SU-DHL-6 (cell line): ENCODE measurements at regions not wholly inside any gene's neighbourhood (a gene's known extent, or its start where the extent isn't known, plus 50 kb on each side); places are given as distances from the start of the nearest gene placed in this dataset.

Source experiments
- H2AFZ ChIP-seq: fragments of 200-600 bp; sonication (generic); 2 replicates; pipeline ENCODE4 v1.6.1; 2014; ENCODE audit warnings: low read depth, mild to moderate bottlenecking, moderate library complexity, mixed read lengths, antibody characterized with exemption, low read length; ENCODE audit not compliant: severe bottlenecking
- H3F3A ChIP-seq: fragments of 200-600 bp; shearing (Covaris generic); 2 replicates; pipeline ENCODE4 v1.6.0; 2016; ENCODE audit warnings: antibody characterized with exemption, mild to moderate bottlenecking; ENCODE audit not compliant: insufficient read depth
- H3K27ac ChIP-seq: fragments of 200-600 bp; sonication (generic); 2 replicates; pipeline ENCODE4 v1.5.1; 2016; ENCODE audit warnings: low read depth, mild to moderate bottlenecking, low read length, moderate library complexity, mixed read lengths
- H3K27me3 ChIP-seq: fragments of 200-600 bp; sonication (generic), shearing (Covaris generic); 2 replicates; pipeline ENCODE4 v1.6.0; 2014; ENCODE audit warnings: mild to moderate bottlenecking, low read length
- H3K36me3 ChIP-seq: fragments of 200-600 bp; sonication (generic); 2 replicates; pipeline ENCODE4 v1.6.1; 2014; ENCODE audit warnings: mild to moderate bottlenecking, low read length, mixed read lengths
- H3K4me2 ChIP-seq: fragments of 300-600, 200-600 bp; shearing (Covaris generic), sonication (generic); 2 replicates; pipeline ENCODE4 v1.6.0; 2014; ENCODE audit warnings: low read length, low read depth, mild to moderate bottlenecking; ENCODE audit not compliant: poor library complexity, severe bottlenecking
- H3K4me3 ChIP-seq: fragments of 200-600 bp; sonication (generic); 2 replicates; pipeline ENCODE4 v1.5.1; 2014; ENCODE audit warnings: antibody characterized with exemption, low read length, mild to moderate bottlenecking, mixed read lengths; ENCODE audit not compliant: insufficient read depth, poor library complexity, severe bottlenecking
- H3K79me2 ChIP-seq: fragments of 200-600 bp; sonication (generic); 2 replicates; pipeline ENCODE4 v1.6.1; 2014; ENCODE audit warnings: mild to moderate bottlenecking, low read length, moderate library complexity; ENCODE audit not compliant: insufficient read depth
- H3K9ac ChIP-seq: fragments of 200-600 bp; sonication (generic); 2 replicates; pipeline ENCODE4 v1.7.0; 2014; ENCODE audit warnings: mild to moderate bottlenecking, low read length
- H3K9me2 ChIP-seq: fragments of 200-600 bp; sonication (generic); replicated peaks from 2 replicates; pipeline ENCODE4 v1.6.1; 2014; ENCODE audit warnings: low read length; ENCODE audit not compliant: insufficient read depth
- H3K9me3 ChIP-seq: fragments of 200-600 bp; sonication (generic); 2 replicates; pipeline ENCODE4 v1.6.1; 2014; ENCODE audit warnings: low read length, mixed read lengths; ENCODE audit not compliant: insufficient read depth
- H4K20me1 ChIP-seq: fragments of 200-600 bp; sonication (generic); 2 replicates; pipeline ENCODE4 v1.6.1; 2014; ENCODE audit warnings: low read depth, mild to moderate bottlenecking, antibody characterized with exemption, low read length, moderate library complexity, mixed read lengths
- EZH2phosphoT487 ChIP-seq: fragments of 200-600 bp; sonication (generic), shearing (Covaris generic); conservative IDR thresholded peaks from 2 replicates; pipeline ENCODE4 v1.6.1; 2018; ENCODE audit warnings: mild to moderate bottlenecking, antibody characterized with exemption, low read length, moderate library complexity, mixed read lengths
- TF ChIP-seq, protein P1 (sequence below): fragments of 200-600 bp; sonication (generic); IDR thresholded peaks from one replicate; pipeline ENCODE4 v1.5.1; 2017; ENCODE audit warnings: antibody characterized with exemption, mild to moderate bottlenecking, low read length, moderate library complexity; ENCODE audit not compliant: insufficient read depth, poor library complexity, severe bottlenecking

DNA sequence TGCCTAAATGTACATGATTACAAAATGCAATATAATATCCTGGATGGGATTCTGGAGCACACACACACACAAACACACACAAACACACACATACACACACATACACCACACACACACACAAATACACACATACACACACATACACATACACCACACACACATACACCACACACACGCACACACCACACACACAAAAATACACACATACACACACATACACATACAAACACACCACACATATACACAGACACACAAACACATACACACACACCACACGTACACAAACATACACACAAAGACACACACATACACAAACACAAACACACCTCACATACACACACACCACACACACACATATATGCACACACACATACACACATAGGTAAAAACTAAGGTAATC lies 134.6 kb upstream of the SYNDIG1 start:
- H3K9me3 ChIP-seq = no peaks in the 10 kb centered on the region
- H3K27me3 ChIP-seq = no peaks in the 10 kb centered on the region
- no peak overlapping the region for H2AFZ ChIP-seq
- no peak overlapping the region for H3K4me3 ChIP-seq
- H3K4me2 ChIP-seq = no peak overlapping the region
- no peak overlapping the region for H3K27ac ChIP-seq
- no peaks in the 10 kb centered on the region for H3K79me2 ChIP-seq
- no peaks in the 10 kb centered on the region for H3F3A ChIP-seq
- no peaks in the 10 kb centered on the region for H3K9me2 ChIP-seq
- TF ChIP-seq, protein P1, sequence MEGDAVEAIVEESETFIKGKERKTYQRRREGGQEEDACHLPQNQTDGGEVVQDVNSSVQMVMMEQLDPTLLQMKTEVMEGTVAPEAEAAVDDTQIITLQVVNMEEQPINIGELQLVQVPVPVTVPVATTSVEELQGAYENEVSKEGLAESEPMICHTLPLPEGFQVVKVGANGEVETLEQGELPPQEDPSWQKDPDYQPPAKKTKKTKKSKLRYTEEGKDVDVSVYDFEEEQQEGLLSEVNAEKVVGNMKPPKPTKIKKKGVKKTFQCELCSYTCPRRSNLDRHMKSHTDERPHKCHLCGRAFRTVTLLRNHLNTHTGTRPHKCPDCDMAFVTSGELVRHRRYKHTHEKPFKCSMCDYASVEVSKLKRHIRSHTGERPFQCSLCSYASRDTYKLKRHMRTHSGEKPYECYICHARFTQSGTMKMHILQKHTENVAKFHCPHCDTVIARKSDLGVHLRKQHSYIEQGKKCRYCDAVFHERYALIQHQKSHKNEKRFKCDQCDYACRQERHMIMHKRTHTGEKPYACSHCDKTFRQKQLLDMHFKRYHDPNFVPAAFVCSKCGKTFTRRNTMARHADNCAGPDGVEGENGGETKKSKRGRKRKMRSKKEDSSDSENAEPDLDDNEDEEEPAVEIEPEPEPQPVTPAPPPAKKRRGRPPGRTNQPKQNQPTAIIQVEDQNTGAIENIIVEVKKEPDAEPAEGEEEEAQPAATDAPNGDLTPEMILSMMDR = no peak
- no peak for TF ChIP-seq EZH2phosphoT487
- H3K9ac ChIP-seq = no peak overlapping the region
- H3K36me3 ChIP-seq = no peaks in the 10 kb centered on the region
- H4K20me1 ChIP-seq = no peaks in the 10 kb centered on the region

DNA sequence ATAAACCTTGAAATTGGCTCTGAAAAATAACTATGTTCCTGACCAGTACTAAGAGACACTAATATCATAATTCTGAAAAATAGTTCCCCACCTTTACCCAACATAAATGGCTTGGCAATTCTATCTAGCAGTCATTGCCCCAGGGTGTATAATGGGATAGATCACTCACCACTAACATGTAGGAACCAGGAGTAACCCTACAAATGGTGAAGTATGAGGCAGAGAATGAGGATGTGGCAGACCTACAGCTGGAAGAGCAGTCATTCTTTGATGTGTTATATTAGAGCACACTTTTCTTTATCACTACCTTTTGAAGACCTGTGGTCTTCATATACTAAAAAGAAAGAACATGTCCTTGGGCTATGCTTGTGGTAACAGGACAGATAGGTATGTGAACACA lies 136.5 kb upstream of the SYNDIG1 start:
- Histone ChIP-seq H2AFZ (no peak overlapping the region), H3K36me3 (no peaks in the 10 kb centered on the region)
- TF ChIP-seq, protein P1 = no peak
- no peak for TF ChIP-seq EZH2phosphoT487

DNA sequence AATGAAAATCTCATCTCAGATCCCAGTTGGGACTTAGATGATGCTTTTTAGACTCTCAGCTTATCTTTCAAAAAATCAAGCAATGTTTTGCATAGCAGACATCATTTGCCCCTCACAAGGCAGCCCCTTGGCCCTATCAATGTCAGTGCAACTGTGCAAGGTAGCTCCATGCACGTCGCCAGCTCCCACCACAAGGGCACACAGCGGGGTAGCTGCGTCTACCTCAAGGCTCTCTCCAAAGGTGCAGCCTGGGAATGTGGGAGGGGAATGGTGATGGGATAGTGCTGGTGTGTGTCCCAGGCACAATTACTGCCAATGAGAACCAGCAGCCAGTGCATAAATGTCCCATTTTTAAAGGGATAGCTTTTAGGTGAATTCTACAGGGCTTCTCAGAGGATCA lies 137.5 kb upstream of the SYNDIG1 start:
- Histone ChIP-seq H4K20me1 (no peaks in the 10 kb centered on the region), H3K4me2 (no peak overlapping the region), H3K4me3 (no peak overlapping the region), H3K27ac (no peak overlapping the region), H3K9me2 (no peaks in the 10 kb centered on the region), H3K9me3 (no peaks in the 10 kb centered on the region), H3K27me3 (no peaks in the 10 kb centered on the region), H3K36me3 (no peaks in the 10 kb centered on the region), H3K9ac (no peak overlapping the region), H3K79me2 (no peaks in the 10 kb centered on the region), H2AFZ (no peak overlapping the region), H3F3A (no peaks in the 10 kb centered on the region)
- no peak for TF ChIP-seq EZH2phosphoT487
- TF ChIP-seq, protein P1 = no peak

More for the DNA sequence above, 136.5 kb upstream of the SYNDIG1 start:
- no peaks in the 10 kb centered on the region for H3F3A ChIP-seq
- H3K9ac ChIP-seq = no peak overlapping the region
- no peaks in the 10 kb centered on the region for H3K79me2 ChIP-seq
- H3K4me2 ChIP-seq = no peak overlapping the region
- H3K4me3 ChIP-seq = no peak overlapping the region
- no peaks in the 10 kb centered on the region for H3K27me3 ChIP-seq
- no peak overlapping the region for H3K27ac ChIP-seq
- H3K9me2 ChIP-seq = no peaks in the 10 kb centered on the region
- H3K9me3 ChIP-seq = no peaks in the 10 kb centered on the region
- no peaks in the 10 kb centered on the region for H4K20me1 ChIP-seq

DNA sequence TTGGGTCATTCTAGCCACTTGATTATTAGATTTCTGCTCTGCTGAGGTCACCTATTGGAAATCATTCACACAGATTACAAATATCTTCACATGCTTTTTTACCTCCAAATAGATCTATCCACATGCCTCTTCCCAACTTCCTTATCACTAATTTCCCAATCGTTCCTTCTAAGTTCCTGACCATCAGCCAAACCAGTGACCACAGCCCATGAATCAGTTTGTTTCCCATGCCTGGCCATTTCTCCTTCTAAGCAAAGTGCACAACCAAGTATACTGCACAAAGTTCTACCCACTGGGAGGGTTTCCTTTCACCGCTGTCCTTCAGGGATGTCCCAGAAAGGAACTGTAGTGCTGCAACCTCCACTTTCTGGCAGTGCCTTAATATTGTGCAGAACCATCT lies 140.5 kb upstream of the SYNDIG1 start:
- Histone ChIP-seq H3K4me2 (no peak overlapping the region), H3K36me3 (no peaks in the 10 kb centered on the region), H3F3A (no peaks in the 10 kb centered on the region), H4K20me1 (no peaks in the 10 kb centered on the region), H3K27me3 (no peaks in the 10 kb centered on the region), H3K79me2 (no peaks in the 10 kb centered on the region), H3K4me3 (no peak overlapping the region), H3K9me3 (no peaks in the 10 kb centered on the region), H2AFZ (no peak overlapping the region), H3K9me2 (no peaks in the 10 kb centered on the region), H3K27ac (no peak overlapping the region), H3K9ac (no peak overlapping the region)
- TF ChIP-seq, protein P1 = no peak
- TF ChIP-seq EZH2phosphoT487 = no peak
